Fibroblast of skin of scalp (primary cell): ENCODE measurements at regions not wholly inside any gene's neighbourhood (a gene's known extent, or its start where the extent isn't known, plus 50 kb on each side); places are given as distances from the start of the nearest gene placed in this dataset.
"Not testable (repeated sequence)": the region's sequence is repeated elsewhere in the genome, so short reads cannot be mapped to it uniquely, and the experiment has no call there.

Experiments
- DNase-seq: peaks from one replicate; pipeline ENCODE4 v3.0.0-alpha.2; 2013

DNA sequence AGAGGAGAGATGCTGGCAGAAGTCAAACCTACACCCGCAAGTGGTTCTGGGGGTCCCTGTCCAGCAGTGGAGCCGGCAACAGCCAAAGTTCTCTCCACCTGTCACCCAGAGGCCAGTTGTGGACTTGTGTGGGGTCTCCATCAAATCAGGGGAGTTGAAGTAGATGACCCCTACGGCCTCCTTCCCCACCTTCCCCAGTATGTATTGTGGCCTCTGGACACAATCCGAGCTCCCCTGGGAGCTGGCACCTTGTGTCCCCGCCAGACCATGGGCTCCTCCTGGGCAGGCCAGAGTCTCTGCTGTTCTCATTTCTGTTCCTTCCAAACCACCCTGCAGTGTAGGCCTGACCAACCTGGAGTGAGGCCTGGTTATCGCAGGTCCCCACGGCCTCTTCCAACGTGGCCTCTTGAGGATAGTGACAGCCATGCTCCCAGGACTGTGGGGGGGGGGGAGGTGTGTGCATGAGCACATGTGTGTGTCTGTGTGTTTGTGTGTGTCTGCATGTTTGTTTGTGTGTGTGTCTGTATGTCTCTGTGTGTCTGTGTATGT, 246.4 kb downstream of the MATN1 start:
- no peak for DNase-seq

DNA sequence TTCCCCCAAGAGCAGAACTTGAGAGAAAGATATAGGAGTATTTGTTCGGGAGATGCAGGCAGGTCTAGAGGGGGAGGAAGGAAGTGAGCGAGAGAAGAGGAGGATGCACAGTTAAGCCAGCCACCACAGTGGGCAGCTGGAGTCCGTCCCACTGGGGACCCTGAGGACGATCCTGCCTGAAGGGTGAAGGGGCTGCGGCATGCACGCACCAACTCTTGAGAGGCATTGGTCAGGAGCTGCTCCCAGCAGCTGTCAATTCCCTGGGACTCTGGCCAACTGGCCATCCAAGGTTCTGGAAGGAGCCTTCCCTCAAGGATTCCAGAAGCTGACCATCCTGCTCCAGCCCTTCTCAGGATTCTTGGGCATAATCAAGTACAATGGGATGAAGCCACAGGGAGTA, 246.9 kb downstream of the MATN1 start:
- no peak for DNase-seq

DNA sequence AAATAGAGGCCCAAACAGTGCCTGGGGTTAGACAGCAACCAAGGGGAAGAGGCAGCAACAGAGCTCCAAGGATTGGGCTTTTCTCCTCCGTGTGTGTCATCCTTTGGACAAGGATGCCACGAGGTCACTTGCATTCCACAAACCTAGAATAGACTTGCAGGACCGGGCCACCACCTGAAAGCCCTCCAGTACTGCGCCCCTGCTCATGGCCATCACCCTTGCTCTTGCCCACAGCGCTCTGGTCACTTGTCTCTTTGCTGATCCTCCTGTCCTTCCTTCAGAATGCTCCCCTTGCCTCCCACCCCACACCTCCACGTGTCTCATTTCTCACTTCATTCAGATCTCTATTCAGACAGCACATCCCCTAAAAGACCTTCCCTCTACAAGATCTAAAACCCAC, 247.4 kb downstream of the MATN1 start:
- no peak for DNase-seq

DNA sequence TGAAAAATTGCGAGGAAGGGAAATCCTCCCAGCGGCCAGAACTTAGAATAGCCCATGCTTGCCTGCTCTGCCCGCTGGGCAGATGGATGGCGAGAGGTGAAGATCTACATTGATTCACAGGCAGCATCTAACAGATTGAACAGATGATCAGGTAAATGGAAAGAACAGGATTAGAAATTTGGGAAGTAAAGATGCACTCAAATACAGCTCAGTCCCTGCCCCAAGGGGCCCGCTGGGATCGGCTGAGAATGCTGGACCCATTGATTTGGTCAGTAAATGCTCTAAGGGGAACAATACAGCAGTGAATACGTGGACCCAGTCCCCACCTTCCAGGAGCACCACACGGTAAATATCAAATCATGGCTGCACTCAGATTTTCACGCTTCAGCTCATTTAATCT, 248.2 kb downstream of the MATN1 start:
- no peak for DNase-seq

DNA sequence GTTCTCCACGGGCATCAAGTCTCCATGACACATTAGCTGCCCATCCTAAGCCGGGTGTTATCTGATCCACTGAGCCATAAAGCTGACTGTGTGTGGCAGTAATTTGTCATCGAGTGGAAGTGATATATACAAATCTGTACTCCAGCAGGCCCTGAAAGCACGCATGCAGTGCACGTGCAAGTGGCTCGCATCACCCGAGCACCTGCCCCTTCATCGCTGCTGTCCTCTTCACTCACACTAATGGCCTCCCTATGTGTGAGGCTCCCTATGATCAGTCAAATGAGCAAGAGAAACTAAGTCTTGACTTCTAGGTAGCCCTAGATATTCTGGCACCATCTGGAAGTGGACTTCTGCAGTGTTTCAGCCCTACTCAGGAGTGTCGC, 248.6 kb downstream of the MATN1 start:
- no peak for DNase-seq

DNA sequence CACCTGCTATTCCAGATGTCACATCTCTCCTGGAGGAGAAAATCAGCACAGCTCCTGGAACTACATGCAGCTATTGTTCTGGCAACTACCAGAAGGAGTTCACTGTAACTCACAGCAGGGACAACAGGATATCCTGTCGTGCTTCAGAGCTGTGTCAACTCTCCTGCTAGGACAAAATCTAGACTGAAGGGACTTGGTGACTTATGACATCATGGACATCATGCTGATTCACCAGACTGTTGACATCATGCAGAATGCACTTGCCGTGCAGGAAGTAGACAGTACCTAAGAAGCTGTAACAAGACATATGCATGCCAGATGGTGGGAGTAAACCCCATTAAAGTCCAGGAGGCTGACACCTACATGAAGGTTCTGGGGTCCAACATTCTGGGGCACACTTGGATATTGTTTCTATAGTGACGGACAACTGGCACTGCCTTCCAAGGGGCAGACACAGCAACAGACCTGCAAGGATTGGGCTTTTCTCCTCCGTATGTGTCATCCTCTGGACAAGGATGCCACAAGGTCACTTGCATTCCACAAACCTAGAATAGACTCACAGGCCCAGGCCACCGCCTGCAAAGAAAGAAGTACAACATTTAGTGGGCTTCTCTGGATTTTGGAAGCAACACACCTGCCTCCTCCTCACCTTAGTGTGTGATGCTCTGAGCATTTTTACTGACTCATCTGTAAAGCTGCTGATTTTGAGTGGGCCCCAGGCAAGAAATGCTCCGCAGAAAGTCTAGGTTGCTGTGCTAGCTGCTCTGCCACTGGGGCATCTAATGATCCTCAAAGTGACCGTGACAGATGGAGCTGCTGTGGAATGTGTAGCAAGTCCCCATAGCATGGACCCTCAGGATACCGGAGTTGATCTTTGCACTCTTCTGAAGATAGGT, 249.2 kb downstream of the MATN1 start:
- no peak for DNase-seq

DNA sequence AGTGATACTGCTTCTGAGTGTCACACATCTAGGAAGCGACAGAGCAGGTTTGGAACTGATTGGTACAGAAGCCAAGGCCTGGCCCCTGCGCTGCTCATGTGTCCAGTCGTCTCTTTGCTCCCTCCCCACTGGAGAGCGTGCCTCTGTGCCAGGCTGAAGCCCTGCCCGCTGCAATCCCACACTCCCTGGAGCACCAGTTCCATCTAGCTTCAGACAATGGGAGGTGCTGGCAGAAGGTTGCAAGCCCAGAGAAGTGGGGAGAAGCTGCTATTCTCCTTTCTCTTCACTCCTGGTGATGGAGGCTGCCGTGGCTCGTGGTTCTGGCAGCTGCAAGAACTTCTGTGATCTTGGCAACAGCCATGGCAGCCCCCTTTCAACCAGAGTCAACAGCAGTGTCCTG, 250.9 kb downstream of the MATN1 start:
- DNase-seq, result no peak

DNA sequence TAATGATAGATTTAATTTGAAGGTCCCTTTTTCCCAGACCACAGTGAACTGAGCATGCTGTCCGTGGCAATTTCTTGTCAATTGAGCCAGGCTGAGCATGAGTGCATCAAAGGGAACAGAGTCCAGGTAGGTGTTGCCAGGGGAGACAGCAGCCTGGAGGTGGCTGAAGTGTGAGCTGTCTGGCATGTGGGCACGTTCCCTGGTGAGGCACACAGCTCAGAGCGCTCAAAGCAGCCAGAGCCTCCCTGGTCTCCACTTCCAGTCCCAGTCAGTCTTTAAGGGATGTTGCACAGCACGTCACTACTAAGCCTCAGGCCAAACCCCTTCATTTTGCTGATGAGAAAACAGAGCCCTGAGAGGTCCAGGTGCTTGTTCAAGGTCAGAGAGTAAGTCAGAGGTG, 251.4 kb downstream of the MATN1 start:
- no peak for DNase-seq

DNA sequence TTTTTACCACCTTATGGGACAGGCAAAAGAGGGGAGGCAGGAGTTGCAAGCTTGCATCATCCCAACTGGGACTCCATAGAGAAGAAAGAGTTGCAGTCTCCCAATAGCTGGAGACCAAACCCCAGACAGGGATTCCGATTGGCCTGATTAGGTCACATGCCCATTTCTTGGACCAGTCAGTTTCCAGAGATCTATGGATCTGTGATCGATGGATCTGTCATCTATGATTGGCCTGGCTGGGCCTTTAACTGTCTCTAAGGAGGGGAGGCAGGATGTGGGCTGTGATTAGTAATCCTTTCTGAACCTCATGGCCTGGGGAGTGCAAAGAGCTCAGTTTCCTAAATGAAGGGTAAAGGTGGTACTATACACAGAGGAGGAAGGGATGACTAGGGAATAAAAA, 252.1 kb downstream of the MATN1 start:
- DNase-seq, result no peak

DNA sequence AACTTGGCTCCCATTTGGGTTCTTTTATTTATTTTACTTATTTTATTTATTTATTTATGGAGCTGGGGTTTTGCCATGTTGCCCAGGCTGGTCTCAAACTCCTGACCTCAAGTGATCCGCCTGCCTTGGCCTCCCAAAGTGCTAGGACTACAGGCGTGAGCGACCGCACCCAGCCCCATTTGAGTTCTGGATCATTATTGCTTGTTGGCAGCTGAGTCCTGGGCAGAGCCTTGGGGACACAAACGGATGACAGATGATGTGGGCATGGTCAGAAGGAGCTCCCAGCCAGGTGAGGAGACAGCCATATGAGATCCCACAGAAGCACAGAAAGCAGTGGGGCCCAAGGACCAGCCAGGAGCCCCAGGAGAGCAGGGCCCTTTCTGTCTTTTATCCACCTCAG, 254.0 kb downstream of the MATN1 start:
- no peak for DNase-seq

DNA sequence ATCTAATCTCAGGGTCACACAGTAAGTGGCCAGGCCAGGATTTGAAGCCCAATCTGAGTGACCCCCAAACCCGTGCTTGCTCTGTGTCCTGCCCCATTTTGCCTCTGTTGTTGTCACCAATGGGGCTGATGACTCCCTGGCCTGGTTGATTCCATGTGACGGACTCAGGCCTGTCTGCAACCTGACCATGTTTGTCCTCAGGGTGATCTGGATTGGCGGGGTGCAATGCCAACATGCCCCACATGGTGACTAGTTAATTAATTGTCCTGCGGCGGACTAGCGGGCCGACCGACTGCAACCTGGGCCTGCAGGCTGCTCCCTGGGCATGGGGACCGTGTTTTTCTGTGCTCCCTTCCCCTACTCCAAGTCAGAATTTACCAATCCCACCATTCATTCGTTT, 256.3 kb downstream of the MATN1 start:
- DNase-seq, result no peak

DNA sequence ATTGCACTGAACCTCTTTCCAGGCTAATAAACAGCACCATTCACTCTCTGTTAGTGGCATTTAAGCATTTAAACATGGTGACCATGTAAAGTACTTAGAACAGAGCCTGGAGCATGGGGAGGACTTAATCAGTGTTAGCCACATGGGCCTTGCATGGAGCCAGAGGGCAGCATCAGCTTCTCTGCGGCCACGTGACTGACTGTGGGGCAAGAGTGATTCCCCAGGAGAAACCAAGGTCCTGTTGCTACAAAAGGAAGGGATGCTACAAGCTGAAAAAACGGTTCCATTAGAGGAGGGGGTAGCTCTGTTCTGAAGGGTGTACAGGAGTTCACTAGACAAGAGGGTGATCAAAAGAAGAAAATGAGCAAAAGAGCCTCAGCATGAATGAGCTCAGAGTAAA, 256.8 kb downstream of the MATN1 start:
- DNase-seq, result no peak

DNA sequence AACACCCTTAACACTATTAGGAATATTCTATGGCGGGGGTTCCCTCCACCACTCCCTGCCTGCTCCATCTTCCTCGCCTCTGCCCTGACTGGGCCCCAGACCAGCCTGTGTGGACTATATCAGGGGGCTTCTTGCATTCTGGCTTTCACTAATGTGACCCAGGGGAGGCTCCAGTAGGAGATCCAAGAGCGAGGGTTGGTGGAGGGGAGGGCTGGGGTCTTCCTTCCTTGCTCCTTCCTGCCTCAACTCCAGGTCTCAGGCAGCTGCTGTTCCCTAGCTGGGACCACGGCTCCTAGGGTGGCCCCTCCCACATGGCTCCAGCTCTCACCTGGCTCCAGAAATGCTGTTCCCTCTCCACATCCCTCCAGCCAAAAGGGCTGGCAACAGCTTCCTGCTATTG, 257.4 kb downstream of the MATN1 start:
- no peak for DNase-seq

DNA sequence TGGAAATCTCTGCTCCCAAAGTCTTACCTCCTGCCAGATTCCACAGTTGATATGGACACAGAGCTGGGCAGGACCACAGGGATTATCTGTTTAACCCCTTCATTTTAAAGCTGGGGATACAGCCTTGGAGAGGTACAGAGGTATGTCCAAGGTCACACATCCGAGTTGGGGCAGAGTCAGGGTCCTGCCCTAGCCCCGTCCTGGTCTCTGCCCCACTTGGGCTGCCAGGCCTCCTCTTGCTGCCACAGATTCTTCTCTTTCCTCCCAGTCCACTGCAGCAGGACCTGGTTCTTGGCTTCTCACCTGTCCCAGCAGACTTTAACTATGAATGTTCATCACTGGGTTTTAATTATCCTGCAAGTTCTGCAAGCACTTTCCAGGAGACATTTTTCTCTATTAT, 258.3 kb downstream of the MATN1 start:
- no peak for DNase-seq

DNA sequence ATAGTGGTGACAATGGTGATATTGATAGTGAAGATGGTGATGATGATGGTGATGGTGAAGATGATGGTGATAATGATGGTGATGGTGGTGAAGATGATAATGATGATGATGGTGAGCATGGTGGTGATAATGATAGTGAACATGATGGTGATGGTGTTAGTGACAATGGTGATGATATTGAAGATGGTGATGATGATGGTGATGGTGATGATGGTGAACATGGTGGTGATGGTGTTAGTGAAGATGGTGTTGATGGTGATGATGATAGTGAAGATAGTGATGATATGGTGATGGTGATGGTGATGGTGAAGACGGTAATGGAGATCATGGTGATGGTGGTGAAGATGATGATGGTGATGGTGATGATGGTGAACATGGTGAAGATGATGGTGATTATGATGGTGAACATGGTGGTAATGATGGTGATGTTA, 259.2 kb downstream of the MATN1 start:
- DNase-seq, result no peak

DNA sequence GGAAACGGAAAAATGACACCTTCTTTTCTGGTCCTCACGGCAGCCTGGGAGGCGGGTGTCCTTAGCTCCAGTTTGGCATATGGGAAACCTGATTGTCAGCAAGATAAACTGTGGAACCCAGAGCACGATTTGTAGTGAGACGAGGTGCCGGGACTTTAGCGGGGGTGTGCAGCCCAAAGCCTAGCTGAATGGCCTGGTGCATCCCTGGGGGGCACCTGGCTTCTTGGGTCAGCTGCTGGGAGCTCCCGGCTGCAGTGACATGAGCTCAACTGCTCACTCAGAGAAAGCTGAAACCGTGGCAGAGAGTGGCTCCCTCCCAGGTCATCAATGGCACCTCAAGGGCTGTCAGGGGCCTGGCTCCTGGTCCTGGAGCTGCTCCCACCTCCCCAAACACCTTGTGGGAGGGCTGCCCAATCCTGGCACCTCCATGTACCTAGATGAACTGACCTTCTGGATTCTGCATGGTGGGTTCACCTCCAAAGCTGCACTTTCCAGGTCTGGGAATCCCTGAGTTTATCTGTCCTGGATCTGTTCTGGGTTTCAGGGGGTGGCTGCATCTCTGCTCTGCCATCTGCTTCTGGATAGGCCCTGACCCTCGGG, 260.5 kb downstream of the MATN1 start:
- DNase-seq, result no peak

DNA sequence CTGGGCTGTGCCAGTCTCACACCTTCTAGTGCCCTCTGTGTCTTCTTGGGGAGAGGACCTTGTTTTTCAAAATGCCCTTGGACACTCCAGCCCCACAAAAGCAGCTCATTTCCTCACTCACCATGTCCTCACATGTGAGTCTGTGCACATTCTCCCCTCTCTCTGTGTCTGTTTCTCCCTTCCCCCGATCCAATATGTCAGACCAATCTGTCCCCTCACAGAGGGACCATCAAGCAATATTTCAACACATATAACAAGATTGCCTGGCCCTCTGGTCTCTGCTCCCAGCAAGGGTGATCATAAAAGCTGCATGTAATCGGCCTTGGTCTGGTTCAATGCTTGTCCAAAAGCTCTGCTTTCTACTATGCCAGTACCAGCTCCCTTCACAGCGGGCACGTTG, 261.2 kb downstream of the MATN1 start:
- no peak for DNase-seq

DNA sequence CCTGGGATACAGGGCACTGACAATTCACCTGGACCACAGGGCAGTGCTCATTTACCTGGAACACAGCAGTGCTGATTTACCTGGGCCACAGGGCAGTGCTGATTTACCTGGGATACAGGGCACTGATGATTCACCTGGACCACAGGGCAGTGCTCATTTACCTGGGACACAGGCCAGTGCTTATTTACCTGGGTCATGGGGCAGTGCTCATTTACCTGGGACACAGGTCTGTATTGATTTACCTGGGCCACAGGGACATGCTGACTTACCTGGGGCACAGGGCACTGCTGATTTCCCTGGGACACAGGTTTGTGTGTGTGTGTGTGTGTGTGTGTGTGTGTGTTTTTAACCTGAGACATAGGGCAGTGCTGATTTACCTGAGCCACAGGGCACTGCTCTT, 261.7 kb downstream of the MATN1 start:
- no peak for DNase-seq

DNA sequence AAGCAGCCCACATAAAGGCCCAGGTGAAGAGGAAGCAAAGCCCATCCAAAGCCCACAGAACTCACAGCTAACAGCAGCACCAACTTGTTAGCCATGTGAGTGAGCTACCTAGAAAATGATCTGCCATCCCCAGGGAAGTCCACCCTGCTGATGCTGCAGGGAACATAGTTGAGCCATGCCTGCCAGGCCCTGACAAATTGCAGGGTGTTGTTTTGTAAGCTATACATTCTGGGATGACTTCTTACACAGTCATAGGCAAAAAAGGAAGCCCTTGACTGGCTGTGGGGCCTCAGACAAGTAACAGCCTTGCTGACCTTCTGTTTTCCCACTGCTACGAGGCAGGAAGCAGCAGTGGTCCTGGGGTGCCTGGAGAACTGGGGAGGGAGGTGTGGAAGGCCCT, 262.7 kb downstream of the MATN1 start:
- DNase-seq, result no peak

DNA sequence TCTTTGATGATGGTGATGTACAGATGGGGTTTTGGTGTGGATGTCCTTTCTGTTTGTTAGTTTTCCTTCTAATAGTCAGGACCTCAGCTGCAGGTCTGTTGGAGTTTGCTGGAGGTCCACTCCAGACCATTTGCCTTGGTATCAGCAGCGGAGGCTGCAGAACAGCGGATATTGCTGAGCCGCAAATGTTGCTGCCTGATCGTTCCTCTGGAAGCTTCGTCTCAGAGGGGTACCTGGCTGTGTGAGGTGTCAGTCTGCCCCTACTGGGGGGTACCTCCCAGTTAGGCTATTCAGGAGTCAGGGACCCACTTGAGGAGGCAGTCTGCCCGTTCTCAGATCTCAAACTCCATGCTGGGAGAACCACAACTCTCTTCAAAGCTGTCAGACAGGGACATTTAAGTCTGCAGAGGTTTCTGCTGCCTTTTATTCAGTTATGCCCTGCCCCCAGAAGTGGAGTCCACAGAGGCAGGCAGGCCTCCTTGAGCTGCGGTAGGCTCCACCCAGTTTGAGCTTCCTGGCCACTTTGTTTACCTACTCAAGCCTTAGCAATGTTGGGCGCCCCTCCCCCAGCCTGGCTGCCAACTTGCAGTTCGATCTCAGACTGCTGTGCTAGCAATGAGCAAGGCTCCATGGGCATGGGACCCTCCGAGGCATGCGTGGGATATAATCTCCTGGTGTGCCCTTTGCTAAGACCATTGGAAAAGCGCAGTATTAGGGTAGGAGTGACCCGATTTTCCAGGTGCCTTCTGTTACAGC, 264.5 kb downstream of the MATN1 start:
- DNase-seq, result not testable (repeated sequence)

DNA sequence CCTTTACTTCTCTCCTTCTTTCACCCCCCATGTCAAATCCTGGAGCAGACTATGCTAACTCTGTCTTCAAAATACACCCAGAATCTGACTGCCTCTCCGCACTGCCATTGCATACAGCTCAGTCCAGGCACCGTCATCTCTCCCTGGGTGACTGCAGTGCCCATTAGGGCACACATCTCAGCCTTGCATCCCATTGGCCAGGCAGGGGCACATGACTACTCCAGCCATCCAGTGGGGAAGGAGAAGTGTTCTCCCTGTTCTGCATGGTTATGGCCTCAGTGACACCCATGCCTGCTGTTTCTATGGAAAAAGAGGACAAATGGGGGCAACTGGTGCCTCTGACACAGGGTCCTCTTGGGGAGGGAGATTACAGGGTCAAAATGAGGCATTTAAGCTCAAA, 270.5 kb downstream of the MATN1 start:
- DNase-seq, result no peak

DNA sequence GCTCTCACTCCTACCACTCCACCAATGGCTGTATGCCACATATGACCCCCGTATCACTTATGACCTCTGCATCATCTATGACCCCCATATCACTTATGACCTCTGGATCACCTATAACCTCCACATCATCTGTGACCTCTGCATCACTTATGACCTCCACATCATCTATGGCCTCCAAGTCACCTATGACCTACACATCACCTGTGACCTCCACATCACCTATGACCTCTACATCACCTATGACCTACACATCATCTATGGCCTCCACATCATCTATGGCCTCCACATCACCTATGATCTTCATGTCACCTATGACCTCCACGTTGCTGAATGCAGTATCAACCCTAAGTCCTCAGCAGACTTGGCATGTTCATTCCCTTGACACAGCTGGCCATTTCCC, 271.2 kb downstream of the MATN1 start:
- no peak for DNase-seq

DNA sequence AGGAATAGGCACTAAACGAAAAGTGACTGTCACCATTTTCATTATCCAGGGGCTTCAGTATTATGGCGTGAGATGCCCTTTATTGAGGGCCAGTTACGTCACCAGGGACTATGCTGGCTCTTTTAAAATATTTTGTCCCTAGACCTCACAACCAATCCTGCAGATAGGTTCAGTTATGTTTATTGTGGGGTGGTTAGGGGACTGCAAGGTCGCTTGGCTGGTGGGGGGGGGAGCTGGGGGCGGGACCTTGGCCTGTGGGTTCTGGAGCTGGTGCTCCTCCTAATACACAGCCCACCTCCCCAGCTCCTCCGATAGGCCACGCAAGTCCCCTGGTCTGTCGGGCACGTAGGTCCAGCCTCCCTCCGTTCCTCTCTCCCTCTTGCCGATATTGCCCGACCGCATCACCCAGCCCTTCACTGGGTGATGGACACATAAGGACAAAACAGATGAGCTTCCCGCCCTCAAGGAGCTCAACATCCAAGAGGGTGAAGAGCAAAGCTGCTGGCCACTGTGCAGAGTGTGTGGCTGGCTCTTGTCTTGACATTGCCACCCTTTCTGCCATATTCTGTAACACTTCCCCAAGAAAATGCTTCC, 271.8 kb downstream of the MATN1 start:
- no peak for DNase-seq
